Erythroblast (primary cell): ENCODE measurements at regions not wholly inside any gene's neighbourhood (a gene's known extent, or its start where the extent isn't known, plus 50 kb on each side); places are given as distances from the start of the nearest gene placed in this dataset.
"Not testable (repeated sequence)": the region's sequence is repeated elsewhere in the genome, so short reads cannot be mapped to it uniquely, and the experiment has no call there.

ENCODE experiments used
- DNase-seq, 2 experiments: peaks; one replicate each; lab custom pipeline; 2025; lab: John Stamatoyannopoulos, UW
- POLR2A ChIP-seq: IDR thresholded peaks from 2 replicates; pipeline ENCODE4 v1.6.1; 2011; ENCODE audit warnings: mild to moderate bottlenecking, low read length

- not testable (repeated sequence) for DNase-seq
These were observed 183.1 kb upstream of the NOTCH2NLA start for GRCh38 chr1:146411923-146412322.

GRCh38 chr1:146409817-146410441 lies 181.1 kb upstream of the NOTCH2NLA start:
- peak; percentile 85 for TF ChIP-seq POLR2A
- peak in 1 of 2 experiments; percentile 87 for DNase-seq

- peak in 1 of 2 experiments; percentile 32 for DNase-seq
These were observed 180.4 kb upstream of the NOTCH2NLA start for GRCh38 chr1:146409116-146409801.

- peak; percentile 43 to 60 for DNase-seq
These were observed 172.5 kb upstream of the NOTCH2NLA start for GRCh38 chr1:146401281-146401825.

GRCh38 chr1:146400173-146401121 lies 171.6 kb upstream of the NOTCH2NLA start:
- not testable (repeated sequence) for DNase-seq

GRCh38 chr1:146399225-146399624 lies 170.4 kb upstream of the NOTCH2NLA start:
- DNase-seq, result not testable (repeated sequence)

GRCh38 chr1:146396801-146397200 lies 168.0 kb upstream of the NOTCH2NLA start:
- DNase-seq, result not testable (repeated sequence)

- DNase-seq, result not testable (repeated sequence)
These were observed 167.4 kb upstream of the NOTCH2NLA start for GRCh38 chr1:146396242-146396641.

- not testable (repeated sequence) for DNase-seq
These were observed 165.0 kb upstream of the NOTCH2NLA start for GRCh38 chr1:146393796-146394195.

GRCh38 chr1:146393154-146393553 lies 164.3 kb upstream of the NOTCH2NLA start:
- DNase-seq, result not testable (repeated sequence)

- DNase-seq, result not testable (repeated sequence)
These were observed 160.4 kb upstream of the NOTCH2NLA start for GRCh38 chr1:146389178-146389577.

GRCh38 chr1:146387750-146388469 lies 159.1 kb upstream of the NOTCH2NLA start:
- peak; percentile 0 for TF ChIP-seq POLR2A
- DNase-seq, result peak; percentile 35 to 47

GRCh38 chr1:146386851-146387749 lies 158.3 kb upstream of the NOTCH2NLA start:
- TF ChIP-seq POLR2A, result peak; percentile 92
- peak; percentile 88 to 95 for DNase-seq

- DNase-seq, result not testable (repeated sequence)
These were observed 152.4 kb upstream of the NOTCH2NLA start for GRCh38 chr1:146381196-146381595.
